ENCODE measurements at regions not wholly inside any gene's neighbourhood (a gene's known extent, or its start where the extent isn't known, plus 50 kb on each side); places are given as distances from the start of the nearest gene placed in this dataset.

DNA sequence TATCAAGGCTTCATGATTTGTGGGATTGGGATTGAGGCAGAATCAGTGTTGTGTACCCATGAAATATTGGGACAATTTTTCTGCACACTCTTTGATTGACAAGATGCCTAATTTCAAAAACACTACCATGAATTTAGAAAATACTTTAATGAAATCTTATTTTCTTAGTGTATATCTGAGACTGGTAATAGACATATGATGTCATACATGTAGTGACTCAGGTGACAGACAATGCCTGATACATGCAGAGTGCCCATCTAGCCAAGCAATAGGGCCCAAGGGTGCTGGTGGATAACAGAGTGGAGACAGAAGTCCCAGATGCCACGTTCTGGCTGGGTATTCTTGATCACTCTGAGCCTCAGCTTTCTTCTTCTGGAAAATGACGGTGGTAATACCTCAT is 279.6 kb upstream of the ARID1B start:
- no peak for TF ChIP-seq POLR2A (IDR thresholded peaks at IDR 0.05; ENCODE audit: low read length)
- TF ChIP-seq, protein P1, sequence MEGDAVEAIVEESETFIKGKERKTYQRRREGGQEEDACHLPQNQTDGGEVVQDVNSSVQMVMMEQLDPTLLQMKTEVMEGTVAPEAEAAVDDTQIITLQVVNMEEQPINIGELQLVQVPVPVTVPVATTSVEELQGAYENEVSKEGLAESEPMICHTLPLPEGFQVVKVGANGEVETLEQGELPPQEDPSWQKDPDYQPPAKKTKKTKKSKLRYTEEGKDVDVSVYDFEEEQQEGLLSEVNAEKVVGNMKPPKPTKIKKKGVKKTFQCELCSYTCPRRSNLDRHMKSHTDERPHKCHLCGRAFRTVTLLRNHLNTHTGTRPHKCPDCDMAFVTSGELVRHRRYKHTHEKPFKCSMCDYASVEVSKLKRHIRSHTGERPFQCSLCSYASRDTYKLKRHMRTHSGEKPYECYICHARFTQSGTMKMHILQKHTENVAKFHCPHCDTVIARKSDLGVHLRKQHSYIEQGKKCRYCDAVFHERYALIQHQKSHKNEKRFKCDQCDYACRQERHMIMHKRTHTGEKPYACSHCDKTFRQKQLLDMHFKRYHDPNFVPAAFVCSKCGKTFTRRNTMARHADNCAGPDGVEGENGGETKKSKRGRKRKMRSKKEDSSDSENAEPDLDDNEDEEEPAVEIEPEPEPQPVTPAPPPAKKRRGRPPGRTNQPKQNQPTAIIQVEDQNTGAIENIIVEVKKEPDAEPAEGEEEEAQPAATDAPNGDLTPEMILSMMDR (IDR thresholded peaks at IDR 0.05) = no peak
- no peak for TF ChIP-seq CEBPB (IDR thresholded peaks at IDR 0.05)
- no peak for TF ChIP-seq RAD21 (conservative IDR thresholded peaks at IDR 0.05 in 1 of 2, IDR thresholded peaks at IDR 0.05 in 1 of 2)
- TF ChIP-seq SREBF2 (IDR thresholded peaks at IDR 0.05) = no peak
- TF ChIP-seq, protein P2, sequence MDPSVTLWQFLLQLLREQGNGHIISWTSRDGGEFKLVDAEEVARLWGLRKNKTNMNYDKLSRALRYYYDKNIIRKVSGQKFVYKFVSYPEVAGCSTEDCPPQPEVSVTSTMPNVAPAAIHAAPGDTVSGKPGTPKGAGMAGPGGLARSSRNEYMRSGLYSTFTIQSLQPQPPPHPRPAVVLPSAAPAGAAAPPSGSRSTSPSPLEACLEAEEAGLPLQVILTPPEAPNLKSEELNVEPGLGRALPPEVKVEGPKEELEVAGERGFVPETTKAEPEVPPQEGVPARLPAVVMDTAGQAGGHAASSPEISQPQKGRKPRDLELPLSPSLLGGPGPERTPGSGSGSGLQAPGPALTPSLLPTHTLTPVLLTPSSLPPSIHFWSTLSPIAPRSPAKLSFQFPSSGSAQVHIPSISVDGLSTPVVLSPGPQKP (IDR thresholded peaks at IDR 0.05; ENCODE audit: low read depth, low read length) = no peak
- no peak for TF ChIP-seq JUNB (IDR thresholded peaks at IDR 0.05)
- TF ChIP-seq EHMT2 (IDR thresholded peaks at IDR 0.05; ENCODE audit: low read depth) = no peak
- no peak for TF ChIP-seq NPAS2 (CRISPR knock-in tag; IDR thresholded peaks at IDR 0.05; ENCODE audit: borderline replicate concordance)
- TF ChIP-seq NFE2L2 (conservative IDR thresholded peaks at IDR 0.05; ENCODE audit: low read length) = no peak
- TF ChIP-seq EP300 (IDR thresholded peaks at IDR 0.05) = no peak

All from A549 (cell line).